HG02852 (cell line): ENCODE measurements at regions not wholly inside any gene's neighbourhood (a gene's known extent, or its start where the extent isn't known, plus 50 kb on each side); places are given as distances from the start of the nearest gene placed in this dataset.

Experiments used
- ATAC-seq: cut with Tn5 transposase; IDR thresholded peaks from one replicate; pipeline ENCODE4 v1.9.1; 2021; ENCODE audit warnings: mild to moderate bottlenecking, moderate library complexity; ENCODE audit not compliant: unreplicated experiment

DNA sequence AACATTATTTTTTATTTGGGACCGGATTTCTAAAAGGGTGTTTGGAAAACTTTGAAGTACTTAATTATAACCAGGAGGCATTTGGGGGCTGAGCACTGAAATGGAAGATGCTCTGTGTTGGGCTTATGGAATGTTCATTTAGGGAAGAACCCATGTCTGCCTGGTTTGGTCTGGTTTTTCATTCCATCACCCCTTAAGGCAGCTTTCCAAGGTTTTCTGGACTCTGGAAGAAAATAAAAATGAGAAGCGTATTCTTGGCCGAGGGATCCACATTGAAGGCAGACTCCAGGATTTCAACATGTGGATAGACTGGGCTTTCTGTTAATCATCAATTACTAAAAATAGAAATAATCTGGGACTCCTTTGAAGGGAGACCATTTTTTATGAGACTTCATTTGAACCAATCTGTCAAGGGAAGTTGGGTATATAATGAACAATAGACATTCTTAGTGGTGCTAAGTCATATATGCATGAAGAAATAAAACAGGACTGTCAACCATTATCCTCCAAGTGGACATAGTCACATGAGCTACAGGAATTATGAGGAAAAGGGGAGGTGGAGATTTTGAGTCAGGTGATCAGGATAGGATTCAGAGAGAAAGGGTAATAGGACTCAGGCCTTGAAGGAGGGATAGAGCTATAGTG is 270.5 kb upstream of the ADAMTS9 start:
- no peak for ATAC-seq

DNA sequence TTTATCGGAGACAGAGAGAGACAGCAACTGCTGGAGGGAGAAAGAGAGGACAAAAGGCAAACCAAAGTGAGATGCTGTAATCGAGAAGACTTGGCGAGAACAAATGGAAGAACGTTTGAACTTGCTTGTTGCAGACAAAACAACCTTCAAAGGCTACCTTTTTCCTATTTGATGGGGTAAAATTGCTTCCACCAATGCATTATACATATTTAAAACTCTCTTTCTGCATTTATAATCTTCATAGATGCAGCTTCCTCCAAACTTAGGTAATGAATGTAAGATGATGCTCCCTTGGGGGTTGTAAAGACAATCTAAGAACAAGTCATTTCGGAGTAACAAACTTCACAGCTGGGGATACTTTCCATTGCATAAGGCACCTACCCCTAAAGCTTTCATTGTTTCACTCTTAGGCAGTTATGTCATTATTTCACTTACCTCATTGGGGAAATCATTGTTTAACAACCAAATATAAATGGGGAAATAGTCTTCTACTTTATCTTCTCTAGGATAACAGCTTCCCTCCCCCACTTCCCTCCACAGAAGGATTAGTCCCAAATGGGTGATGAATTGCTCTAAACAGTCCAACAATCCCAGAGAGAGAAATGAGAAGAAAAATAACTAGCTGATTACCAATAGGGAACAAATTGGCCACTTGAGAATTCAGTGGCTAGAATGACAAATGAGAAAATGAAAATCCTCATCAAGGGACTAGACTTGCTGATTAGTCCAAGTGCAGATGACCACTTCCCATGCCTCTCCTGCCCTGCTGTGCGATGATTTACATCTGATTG is 269.8 kb upstream of the ADAMTS9 start:
- ATAC-seq: no peak

DNA sequence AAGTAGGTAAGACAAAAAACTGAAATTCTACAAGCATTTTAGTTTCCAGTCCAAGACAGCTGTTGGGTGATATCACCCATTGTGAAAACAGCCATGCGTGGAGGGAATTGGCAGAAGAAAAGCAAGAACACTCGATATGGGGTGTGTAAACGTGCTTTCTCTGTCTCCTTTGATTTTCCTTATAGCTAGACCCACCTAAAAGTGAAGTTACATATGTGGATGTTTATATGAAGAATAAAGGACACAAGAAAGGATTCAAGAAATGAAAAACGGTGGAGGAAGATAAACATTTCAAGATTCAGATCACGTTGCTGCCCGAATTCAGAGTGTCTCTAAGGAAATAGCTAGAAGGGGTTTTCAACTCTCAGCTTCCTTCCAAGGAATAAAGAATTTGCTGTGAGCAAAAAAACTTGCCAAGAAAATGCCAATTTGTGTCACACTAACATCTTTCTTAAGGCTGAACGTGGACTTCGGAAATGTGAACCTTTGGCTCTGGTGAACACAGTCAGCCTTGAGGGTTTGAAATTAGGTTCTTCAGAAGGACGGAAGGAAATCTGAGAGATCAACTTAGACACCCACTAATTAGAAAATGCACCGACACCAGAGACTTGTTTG is 269.0 kb upstream of the ADAMTS9 start:
- no peak for ATAC-seq

DNA sequence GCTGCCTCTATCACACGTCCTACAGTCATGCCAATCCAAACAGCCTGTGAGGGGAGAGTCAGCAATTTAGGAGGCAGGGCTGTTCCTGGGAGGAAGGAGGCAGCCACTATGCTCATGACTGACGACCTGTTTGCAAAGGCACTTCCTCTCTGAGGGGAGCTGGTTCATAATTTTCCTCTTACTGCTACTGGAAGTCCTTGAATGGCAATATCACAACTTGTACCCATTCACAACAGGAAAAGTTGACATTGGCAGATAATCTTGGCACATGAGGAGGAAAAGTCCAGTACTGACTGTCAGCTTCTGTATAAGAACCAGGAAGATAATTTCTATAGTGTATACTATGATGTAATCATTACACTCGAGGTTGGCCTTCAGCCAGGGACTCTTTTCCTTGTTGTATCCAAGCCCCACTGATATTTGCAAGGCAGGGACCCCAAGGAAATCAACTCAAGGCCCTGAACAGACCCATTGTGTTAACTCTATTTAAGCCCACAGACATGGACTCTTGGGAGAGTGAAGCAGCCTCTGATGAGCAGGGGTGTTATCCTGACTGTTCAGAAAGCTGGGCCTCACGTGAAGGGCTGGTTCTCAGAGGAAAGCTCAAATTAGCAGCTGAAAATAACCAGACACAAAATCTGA is 267.3 kb upstream of the ADAMTS9 start:
- ATAC-seq: no peak

DNA sequence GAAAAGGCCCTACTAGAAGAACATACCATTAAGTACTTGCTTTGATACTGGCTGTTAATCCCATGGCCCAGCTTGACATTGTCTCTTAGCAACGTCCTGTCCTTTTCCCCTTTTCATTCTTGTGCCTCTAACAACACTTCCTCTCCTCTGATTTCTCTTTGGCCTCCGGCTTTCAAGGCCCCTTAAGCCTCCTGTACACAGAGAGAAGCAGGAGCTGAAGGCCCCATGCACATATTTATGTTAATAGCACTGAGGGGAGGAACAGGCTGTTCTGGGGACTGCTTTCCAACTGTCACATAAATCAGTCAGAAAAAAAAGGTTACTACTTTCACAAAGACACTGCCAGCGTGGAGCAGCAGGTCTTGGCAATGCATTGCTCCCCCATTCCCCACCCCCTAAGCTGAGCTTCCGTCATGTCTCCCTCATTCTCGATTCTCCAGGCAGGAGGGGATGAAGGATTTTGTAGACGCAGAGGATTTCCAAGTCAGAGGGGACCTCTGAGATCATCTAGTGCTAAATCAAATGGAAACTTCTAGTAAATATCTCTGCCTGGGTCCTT is 257.4 kb upstream of the ADAMTS9 start:
- no peak for ATAC-seq

DNA sequence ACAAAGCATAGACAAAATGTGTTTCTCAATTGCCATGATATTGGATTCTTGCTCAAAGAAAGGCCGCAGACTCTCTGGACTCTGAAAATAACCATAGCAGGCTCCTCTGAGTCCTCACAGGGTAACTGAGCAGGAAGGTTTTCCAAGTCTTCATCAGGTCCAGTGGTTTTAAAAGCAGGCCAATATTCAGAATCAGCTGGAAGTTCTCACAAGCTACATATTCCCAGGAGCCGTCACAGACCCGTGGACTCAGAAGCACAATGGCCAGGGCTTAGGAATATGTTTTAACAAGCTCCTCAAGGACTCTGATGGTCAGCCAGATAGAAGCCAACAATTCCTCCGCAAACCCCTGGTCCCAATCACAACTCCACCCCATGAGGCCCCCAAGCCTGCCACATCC is 256.1 kb upstream of the ADAMTS9 start:
- ATAC-seq: no peak

DNA sequence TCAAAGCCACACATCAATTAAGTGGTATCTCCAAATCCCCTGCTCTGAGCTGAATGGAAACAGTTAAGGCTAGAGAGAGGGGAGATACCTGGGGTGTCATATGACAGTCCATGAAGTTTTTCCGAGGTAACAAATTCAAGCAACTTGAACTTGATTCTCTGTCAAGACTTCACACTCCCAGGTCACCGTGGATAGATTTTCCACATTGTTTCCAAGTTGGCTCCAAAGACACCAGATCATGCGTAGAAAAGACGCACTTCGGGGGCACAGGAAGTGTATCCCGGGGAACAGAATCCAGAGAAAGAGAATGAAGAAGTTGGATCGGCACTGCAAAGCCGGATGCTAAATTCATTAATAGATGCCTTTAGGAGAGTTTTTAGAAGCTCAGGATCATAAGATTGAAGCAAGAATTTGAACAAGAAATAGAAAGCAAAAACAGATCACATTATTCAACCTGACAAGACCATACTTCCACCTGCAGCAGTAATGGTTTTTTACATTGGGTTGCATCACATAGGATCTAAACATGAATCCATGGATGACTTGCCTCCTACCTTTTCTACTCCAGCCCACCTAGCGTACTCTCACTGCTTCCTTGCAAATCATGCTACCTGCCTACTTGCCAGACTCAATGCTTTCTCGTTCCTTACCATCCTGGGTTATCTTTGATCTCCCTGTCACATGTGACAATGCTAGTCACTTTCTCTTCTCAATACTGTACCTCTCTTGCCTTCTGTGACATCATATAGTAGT is 253.0 kb upstream of the ADAMTS9 start:
- ATAC-seq: no peak

DNA sequence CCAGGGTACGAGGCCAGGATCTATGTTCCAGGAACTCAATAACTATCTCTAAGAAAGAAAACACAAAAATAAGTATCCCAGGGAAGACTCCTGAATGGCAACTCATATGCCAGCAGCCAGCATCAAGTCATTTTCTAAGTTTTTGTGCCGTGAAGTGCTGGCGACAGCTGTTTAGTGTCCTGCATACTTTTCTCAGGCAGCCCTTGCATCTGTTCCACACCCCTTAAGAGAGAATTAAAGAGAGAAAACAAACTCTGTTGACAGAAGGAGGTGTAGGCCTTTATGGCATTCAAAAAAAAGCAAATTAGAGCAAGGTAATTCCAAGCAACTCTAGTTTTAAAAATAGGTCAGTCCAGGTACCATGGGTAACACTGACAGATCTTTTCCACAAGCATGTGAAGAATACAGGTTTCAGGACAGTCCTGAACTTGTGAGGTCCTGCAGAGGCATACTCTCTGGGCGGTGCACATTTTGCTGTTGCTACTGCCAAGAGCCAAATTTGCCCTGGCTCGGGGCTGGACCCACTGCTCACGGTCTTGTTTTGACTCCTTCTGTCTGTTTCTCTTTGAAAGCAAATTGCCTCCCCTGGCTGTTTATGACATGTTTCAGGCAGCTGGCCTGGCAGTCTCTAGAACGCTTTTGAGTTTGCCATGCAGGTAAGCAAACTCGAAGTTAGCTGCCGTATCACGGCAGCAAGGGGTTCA is 252.1 kb upstream of the ADAMTS9 start:
- ATAC-seq: no peak

DNA sequence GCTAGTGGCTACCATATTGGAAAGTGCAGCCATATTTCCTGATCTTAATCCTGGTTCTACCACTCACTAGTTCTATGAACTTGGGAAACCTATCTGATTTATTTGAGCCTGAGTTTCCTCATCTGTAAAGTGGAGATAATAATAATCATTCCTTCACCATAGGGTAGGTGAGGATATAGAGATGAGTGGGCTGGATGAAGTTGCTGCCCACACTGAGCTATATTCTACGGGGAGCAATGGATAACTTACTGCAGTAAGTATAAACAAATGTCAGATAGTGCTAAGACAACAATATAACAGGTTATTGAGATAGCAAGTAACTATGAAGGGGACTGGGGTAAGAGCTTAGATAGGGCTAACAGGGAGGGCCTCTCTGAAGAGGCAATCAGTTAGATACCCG is 251.5 kb upstream of the ADAMTS9 start:
- no peak for ATAC-seq

DNA sequence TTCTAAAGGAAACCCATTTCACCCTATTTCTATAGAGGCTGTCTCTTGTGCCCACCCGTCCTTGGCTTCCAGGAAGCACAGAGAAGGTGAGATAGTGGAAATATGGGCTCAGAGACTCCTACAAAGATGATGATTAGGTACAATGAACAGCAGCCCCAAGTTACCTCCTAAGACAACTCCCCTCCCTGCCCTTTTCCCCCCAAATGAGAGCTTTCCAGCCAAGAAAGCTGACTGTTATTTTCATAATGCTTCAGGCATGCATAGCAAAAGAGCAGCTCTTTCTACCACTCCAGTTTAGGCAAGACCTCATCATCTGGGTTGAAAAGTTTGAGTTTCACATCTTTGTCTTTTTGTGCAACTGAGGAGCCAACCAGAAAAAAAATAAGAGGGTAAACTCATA is 248.8 kb upstream of the ADAMTS9 start:
- ATAC-seq: no peak

DNA sequence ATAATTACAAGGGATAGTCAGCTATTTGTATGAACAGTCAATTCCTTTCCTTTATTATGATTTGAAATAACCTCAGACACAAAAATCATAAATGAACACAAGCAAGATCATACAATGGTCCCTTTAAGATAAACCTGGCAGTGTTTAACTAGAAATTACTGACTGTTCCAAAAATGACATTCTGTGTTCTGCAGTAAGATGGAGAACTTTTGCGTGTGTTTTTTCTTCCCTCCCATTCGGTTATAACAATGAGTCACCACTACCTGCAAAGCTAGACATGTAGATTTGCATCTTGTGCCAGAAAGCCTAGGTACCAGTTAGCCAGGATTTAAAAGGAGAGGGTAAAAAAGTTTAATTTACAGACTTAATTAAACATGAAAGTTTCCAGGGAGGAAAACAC is 248.2 kb upstream of the ADAMTS9 start:
- ATAC-seq: no peak

DNA sequence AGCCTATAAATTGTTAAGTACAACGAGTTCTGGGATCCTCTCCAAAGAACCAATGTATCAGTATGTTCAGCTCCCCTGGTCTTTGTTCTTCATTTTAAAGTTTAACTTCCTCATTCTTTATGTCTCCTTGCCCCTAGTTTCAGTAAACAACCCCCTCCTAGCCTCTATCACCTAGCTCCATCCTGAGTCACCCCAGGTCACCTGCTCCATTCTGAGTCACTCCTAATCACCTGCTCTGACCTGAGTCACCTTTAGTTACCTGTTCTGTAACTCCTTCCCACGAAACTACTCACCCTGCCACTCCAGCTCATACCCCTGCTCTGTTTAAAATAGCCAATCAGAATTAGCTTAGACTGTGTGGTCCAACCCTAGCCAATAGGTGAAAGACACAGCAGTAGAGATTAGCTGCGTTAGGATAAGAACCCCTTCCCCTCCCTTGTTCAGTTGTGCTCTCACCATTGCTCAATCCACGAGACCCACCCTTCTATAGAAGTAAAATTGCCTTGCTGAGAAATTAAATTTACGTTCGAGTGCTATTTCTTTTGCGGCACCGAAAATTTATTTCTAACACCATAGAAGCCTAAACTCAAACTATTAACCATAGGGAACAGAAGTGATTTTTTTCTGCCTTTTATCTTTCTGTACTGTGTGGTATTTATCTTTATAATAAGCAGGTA is 245.0 kb upstream of the ADAMTS9 start:
- ATAC-seq: no peak

DNA sequence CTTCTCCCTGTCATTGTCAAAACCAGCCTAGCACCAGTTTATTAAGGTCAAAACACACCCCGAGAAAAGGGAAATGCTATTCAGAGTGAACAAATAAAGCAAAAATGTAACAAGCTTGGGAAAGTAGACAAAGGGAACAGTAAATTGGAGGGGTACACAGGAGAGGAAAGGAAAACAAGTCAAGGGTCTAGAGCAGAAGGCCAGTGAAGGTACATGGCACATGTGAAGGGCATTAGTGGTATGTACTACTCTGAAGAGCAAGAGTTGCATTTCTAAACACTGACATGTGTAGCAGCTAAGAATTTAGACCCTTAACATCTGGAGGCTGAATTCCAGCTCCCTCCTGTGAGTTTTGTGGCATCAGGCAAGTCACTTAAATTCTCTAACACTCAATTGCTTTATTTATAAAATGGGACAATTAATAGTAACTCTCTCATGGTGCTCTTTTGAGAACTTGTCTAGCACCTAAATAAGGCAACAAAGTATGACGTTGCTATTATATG is 244.3 kb upstream of the ADAMTS9 start:
- ATAC-seq: no peak

DNA sequence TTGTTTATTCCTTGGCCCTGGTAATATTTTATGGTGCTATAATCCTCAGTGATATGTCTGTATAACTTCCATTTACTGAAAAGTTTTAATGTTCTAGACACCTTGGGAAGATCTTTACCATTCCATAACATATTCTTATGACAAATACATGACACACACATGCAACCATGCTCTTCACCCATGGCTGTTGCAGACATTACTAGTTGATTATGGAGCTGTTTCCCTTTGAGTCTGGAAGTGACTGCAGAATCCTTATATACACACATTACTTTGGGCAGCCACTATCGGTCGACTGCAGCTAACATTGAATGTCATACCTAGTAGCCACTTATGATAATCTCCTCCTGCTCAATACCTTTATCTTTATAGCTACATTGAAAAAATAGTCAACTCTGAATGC is 243.1 kb upstream of the ADAMTS9 start:
- no peak for ATAC-seq

DNA sequence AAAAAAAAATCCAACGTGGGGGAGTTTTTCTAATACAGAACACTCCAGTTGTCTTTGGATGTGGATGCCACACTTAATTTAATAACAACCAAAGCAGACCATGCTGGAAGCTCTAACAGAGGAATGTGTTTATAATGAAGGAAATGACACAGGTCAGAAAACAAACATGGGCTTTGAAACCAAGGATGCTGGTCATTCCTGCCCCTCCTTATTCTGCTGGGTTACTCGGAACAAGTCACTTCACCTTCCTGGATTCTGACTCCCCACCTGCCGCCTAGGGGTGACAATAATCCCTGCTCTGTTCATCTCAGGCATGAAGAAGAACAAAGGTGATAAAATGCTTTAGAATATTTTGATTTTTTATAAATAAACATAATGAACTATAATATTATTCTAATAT is 240.9 kb upstream of the ADAMTS9 start:
- no peak for ATAC-seq

DNA sequence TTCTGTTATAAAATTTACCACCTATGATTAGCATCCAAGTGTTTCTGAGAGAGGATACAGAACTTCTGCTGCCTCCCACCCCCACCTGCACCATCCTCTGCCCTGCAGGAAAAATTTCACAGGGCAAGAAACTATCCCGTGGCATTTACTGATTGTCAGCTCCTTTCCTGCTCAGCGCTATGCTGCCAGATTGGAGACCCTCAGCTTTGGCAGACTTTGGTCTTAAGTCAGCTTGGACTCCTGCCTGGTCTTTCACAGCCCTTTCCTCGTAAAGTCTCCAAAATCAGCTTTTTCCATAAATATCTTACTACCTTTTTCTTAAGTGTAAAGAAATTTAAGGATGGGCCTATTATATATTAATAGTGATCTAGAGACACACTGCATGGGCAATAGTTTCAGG is 239.9 kb upstream of the ADAMTS9 start:
- no peak for ATAC-seq

DNA sequence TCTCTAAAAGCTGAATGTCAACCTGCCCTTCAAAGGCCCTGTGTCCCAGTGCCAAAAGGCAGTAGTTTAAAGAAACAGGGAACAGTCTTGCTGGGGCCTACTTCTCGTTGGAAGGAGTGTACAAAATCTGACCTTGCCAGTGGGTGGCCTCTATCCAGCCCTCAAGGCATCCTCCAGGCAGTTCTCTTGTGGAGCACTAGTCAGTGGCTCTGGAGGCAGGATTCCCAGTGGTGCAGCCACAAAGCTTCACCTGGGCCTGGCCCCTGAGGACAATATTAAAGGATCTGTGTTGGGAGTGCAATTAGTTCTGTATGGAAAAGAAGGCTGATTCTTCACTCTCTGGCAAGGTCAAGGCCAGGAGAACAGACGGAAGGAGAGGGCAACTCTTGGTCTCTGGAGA is 237.8 kb upstream of the ADAMTS9 start:
- no peak for ATAC-seq

DNA sequence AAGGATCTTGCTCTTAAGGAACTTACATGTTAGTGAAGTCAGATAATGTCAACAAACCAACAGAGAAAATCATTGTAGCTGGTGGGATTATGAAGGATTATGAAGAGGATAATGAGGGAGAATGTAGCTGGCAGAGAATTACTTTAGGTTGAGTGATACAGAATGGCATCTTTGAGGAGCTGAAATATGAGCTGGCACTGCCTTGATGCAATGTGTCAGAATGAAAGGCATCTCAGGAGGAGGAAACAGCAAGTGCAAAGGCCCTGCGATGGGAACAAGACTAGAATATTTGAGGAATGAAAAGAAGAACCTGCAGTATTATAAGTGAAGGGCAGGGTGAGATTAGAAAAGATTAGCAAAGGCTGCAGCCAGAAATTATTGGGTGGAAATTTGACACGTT is 237.2 kb upstream of the ADAMTS9 start:
- no peak for ATAC-seq

DNA sequence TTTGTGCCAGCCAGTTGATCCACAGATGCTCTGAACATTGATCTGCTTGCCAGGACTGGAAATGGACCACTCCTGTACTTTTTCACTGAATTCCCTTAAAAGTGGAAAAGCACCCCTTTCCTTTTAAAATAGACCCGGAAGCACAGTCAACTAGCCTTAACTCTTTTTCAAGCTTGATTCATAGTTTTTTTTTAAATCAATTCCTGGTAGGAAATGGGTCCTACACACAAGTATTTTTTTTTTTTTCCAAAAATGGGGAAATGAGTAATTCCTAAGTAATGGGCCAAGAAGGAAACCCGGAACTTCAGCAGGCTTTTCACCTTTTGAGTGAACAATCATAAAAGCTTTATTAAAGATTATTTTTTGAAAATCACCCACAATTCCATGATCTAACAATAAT is 234.4 kb upstream of the ADAMTS9 start:
- ATAC-seq: no peak
